ENCODE measurements at regions not wholly inside any gene's neighbourhood (a gene's known extent, or its start where the extent isn't known, plus 50 kb on each side); places are given as distances from the start of the nearest gene placed in this dataset.

DNA sequence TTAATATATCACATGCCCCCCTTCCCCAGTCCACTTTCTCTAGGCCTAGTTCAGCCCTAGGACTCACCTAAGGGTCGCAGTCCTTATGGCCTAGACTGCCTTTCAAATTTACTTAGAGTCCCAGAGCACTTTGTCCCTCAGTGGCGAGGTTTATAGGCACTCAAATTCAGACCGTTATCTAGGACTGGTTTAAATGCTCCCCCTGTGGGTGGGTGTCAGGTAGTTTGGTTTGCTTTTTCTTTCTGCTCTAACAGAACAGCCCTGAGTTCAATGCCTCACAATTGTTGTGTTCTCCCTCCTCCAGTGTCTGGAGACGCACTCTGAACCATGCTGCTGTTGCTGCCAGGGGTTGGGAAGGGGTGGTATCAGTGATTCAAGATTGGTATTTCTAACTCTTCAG, 317.1 kb downstream of the MAT2B start:
- TF ChIP-seq EP300 (conservative IDR thresholded peaks at IDR 0.05; ENCODE audit: poor library complexity, severe bottlenecking) (no peak), RAD21 (conservative IDR thresholded peaks at IDR 0.05) (no peak)
